ENCODE measurements at regions not wholly inside any gene's neighbourhood (a gene's known extent, or its start where the extent isn't known, plus 50 kb on each side); places are given as distances from the start of the nearest gene placed in this dataset.

- 95% methylated on average over 3 of the region's 3 CpGs; no CpG with 5 or more reads in 1 of the 2 experiments for WGBS, 2 experiments (ENCODE audit: extremely low coverage in 1 of 2, insufficient coverage in 1 of 2, insufficient read length in 1 of 2, insufficient replicate concordance in 2 of 2, low coverage in 1 of 2, low lambda C conversion rate in 2 of 2, missing lambda C conversion rate in 1 of 2)
- H3K18ac ChIP-seq (ENCODE audit: extremely low read depth, low read length): no peak overlapping the region
- POLR2A ChIA-PET (ENCODE audit: partially characterized antibody): no interaction called here
- no peak for TF ChIP-seq PHF8 (conservative IDR thresholded peaks at IDR 0.05; ENCODE audit: low read depth, low read length)
- no peak for TF ChIP-seq ATF2 (IDR thresholded peaks at IDR 0.05; ENCODE audit: low read length)
- no peak for TF ChIP-seq KDM5A (IDR thresholded peaks at IDR 0.05; ENCODE audit: low read length)
- TF ChIP-seq, protein P1, sequence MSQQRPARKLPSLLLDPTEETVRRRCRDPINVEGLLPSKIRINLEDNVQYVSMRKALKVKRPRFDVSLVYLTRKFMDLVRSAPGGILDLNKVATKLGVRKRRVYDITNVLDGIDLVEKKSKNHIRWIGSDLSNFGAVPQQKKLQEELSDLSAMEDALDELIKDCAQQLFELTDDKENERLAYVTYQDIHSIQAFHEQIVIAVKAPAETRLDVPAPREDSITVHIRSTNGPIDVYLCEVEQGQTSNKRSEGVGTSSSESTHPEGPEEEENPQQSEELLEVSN (IDR thresholded peaks at IDR 0.05): no peak
- no peak for TF ChIP-seq KDM4A (IDR thresholded peaks at IDR 0.05; ENCODE audit: low read depth, low read length, severe bottlenecking)
- no peak for TF ChIP-seq MAFK (IDR thresholded peaks at IDR 0.05; ENCODE audit: low read depth, low read length)
- TF ChIP-seq BACH1 (IDR thresholded peaks at IDR 0.05; ENCODE audit: low read length): no peak
- TF ChIP-seq TAF1 (IDR thresholded peaks at IDR 0.05; ENCODE audit: low read depth, low read length): no peak
- no peak for TF ChIP-seq BCL11A (IDR thresholded peaks at IDR 0.05; ENCODE audit: low read depth in 2 of 2, low read length in 2 of 2)
- no peak for TF ChIP-seq CHD1 (IDR thresholded peaks at IDR 0.05; ENCODE audit: low read depth, low read length)
- TF ChIP-seq RBBP5 (IDR thresholded peaks at IDR 0.05; ENCODE audit: borderline replicate concordance, low read depth, low read length): no peak
- TF ChIP-seq KDM1A (IDR thresholded peaks at IDR 0.05; ENCODE audit: borderline replicate concordance, low read length): no peak
Observed at GRCh38 chr20:11132819-11133415, 459.1 kb upstream of the JAG1 start.

More at GRCh38 chr20:11132819-11133415, 459.1 kb upstream of the JAG1 start:
- Histone ChIP-seq H3K4me1 (replicated peaks in 1 of 4; ENCODE audit: control insufficient read depth in 3 of 4, insufficient read depth in 4 of 4, low read length in 3 of 4) (no peaks in the 10 kb centered on the region), H3K4ac (replicated peaks; ENCODE audit: insufficient read length, low read depth, low read length) (no peak overlapping the region), H3K23me2 (ENCODE audit: low read depth, low read length) (no peaks in the 10 kb centered on the region), H4K8ac (ENCODE audit: extremely low read depth, insufficient read depth, low read length) (no peak overlapping the region), H4K20me1 (replicated peaks in 1 of 2; ENCODE audit: control insufficient read depth in 1 of 2, insufficient read depth in 2 of 2, low read length in 2 of 2) (no peaks in the 10 kb centered on the region), H2BK5ac (ENCODE audit: low read depth, low read length) (no peak overlapping the region), H3K23ac (ENCODE audit: insufficient read length) (no peak overlapping the region), H2BK12ac (ENCODE audit: low read depth, low read length) (no peak overlapping the region), H3K79me1 (ENCODE audit: low read depth, low read length) (no peaks in the 10 kb centered on the region), H3K4me2 (ENCODE audit: insufficient read depth in 1 of 2, low read depth in 2 of 2, low read length in 2 of 2) (no peak overlapping the region), H3K9me3 (ENCODE audit: insufficient read depth in 2 of 2, low read depth in 1 of 2, low read length in 1 of 2) (no peaks in the 10 kb centered on the region), H2AK5ac (ENCODE audit: low read depth, low read length) (no peak overlapping the region), H4K91ac (replicated peaks; ENCODE audit: insufficient read length, low read length) (no peak overlapping the region), H2BK15ac (ENCODE audit: low read length) (no peak overlapping the region), H2BK20ac (ENCODE audit: low read length) (no peak overlapping the region), H3K79me2 (ENCODE audit: control insufficient read depth in 1 of 2, insufficient read depth in 2 of 2, low read length in 2 of 2) (no peaks in the 10 kb centered on the region), H3K9ac (replicated peaks in 1 of 4; ENCODE audit: extremely low read depth in 1 of 4, low read depth in 3 of 4, low read length in 3 of 4) (no peak overlapping the region), H2BK120ac (replicated peaks; ENCODE audit: low read depth, low read length) (no peak overlapping the region), H3K27ac (ENCODE audit: low read depth, low read length) (no peak overlapping the region), H3K14ac (ENCODE audit: insufficient read length) (no peak overlapping the region), H3K27me3 (replicated peaks in 1 of 4; ENCODE audit: control insufficient read depth in 3 of 4, extremely low read depth in 1 of 4, insufficient read depth in 3 of 4, low read length in 3 of 4) (no peaks in the 10 kb centered on the region), H4K5ac (ENCODE audit: insufficient read length, low read depth, low read length) (no peak overlapping the region), H3K36me3 (ENCODE audit: control insufficient read depth in 2 of 4, insufficient read depth in 4 of 4, low read length in 3 of 4) (no peaks in the 10 kb centered on the region), H3K56ac (replicated peaks; ENCODE audit: insufficient read length, low read depth, low read length) (peak overlapping the region; percentile 18), H2AFZ (ENCODE audit: low read length) (no peak overlapping the region), H3K4me3 (ENCODE audit: extremely low read depth in 1 of 4, insufficient read depth in 2 of 4, low read depth in 3 of 4, low read length in 4 of 4) (no peak overlapping the region)
- DNase-seq (ENCODE audit: low read depth in 1 of 2, low spot score in 2 of 2): no peak
- CTCF ChIA-PET (ENCODE audit: partially characterized antibody): no interaction called here
- FAIRE-seq: no peak

All from H1 (cell line).